HAP-1 (cell line): ENCODE measurements at regions not wholly inside any gene's neighbourhood (a gene's known extent, or its start where the extent isn't known, plus 50 kb on each side); places are given as distances from the start of the nearest gene placed in this dataset.
"Not testable (repeated sequence)": the region's sequence is repeated elsewhere in the genome, so short reads cannot be mapped to it uniquely, and the experiment has no call there.

Source experiments
- DNase-seq, 2 experiments: peaks; one replicate each; pipeline ENCODE4 v3.0.0-alpha.2; 2016 to 2020; ENCODE audit warnings: low spot score in 2 of 2
- H3K27me3 ChIP-seq: fragments of 250-450 bp; sonication (Bioruptor Pico); 2 replicates; pipeline ENCODE4 v1.5.1; 2020; ENCODE audit warnings: low read depth, mild to moderate bottlenecking, moderate library complexity
- H3K36me3 ChIP-seq: fragments of 250-450 bp; sonication (Bioruptor Pico); replicated peaks from 2 replicates; pipeline ENCODE4 v1.5.1; 2020; ENCODE audit warnings: mild to moderate bottlenecking
- H3K4me1 ChIP-seq: fragments of 250-450 bp; sonication (Bioruptor Pico); 2 replicates; pipeline ENCODE4 v1.5.1; 2020; ENCODE audit warnings: mild to moderate bottlenecking
- H3K4me3 ChIP-seq: fragments of 250-450 bp; sonication (Bioruptor Pico); 2 replicates; pipeline ENCODE4 v1.5.1; 2020; ENCODE audit warnings: mild to moderate bottlenecking, moderate library complexity
- H3K9me3 ChIP-seq: fragments of 250-450 bp; sonication (Bioruptor Pico); 2 replicates; pipeline ENCODE4 v1.5.1; 2020; ENCODE audit warnings: mild to moderate bottlenecking, moderate library complexity
- in situ Hi-C: fragments of 300-500 bp; cut with MboI; formaldehyde crosslinking; loops from 3 replicates; pipeline ENCODE4 v1.14.3; 2020; ENCODE audit warnings: low sequenced_read_pairs, inconsistent platforms, mixed read lengths

DNA sequence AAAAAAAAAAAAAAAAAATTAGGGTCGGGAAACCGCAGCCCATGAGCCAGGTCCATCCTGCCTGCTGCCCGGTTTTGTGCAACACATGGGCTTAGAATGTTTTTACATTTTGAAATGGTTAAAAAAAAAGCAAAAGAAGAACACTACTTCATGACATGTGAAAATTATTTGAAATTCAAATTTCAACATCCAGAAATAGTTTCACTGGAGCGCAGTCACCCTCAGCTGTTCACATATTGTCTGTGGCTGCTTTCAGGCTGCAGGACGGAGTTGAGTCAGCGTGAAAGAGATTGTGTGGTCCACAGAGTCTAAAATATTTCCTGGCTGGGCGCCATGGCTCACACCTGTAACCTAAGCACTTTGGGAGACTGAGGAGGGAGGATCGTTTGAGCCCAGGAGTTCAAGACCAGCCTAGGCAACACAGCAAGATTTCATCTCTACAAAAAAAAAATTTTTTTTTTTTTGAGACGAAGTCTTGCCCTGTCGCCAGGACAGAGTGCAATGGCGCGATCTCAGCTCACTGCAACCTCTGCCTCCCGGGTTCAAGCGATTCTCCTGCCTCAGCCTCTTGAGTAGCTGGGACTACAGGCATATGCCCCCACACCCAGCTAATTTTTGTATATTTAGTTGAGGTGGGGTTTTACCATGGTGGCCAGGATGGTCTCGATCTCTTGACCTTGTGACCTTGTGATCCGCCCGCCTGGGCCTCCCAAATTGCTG is 63.9 kb upstream of the ECHDC3 start:
- Histone ChIP-seq H3K27me3 (peaks cover 12% of the 10 kb centered on the region), H3K4me3 (no peak overlapping the region), H3K4me1 (no peaks in the 10 kb centered on the region), H3K36me3 (no peaks in the 10 kb centered on the region), H3K9me3 (0 out of 2 replicates have a peak, but pooled peaks cover 2% of the 10 kb centered on the region)
- in situ Hi-C loops = no loop called here
- DNase-seq = no peak

DNA sequence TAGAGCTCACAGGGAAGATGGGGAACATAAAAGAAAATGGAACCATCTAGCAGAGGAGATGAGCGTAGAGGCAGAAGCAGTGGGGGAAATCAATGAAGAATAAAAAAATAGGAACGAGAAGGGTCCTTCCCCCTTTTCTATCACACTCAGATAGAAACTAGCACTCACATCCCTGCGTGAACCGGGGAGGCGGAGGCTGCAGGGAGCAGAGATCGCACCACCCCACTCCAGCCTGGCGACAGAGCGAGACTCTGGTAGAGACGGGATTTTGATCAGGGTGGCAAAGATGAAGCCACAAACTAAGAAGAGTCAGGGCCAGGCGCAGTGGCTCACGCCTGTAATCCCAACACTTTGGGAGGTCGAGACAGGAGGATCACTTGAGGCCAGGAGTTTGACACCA is 64.7 kb upstream of the ECHDC3 start:
- H3K36me3 ChIP-seq = no peaks in the 10 kb centered on the region
- no peaks in the 10 kb centered on the region for H3K4me1 ChIP-seq
- in situ Hi-C loops = no loop called here
- no peak for DNase-seq
- 0 out of 2 replicates have a peak, but pooled peaks cover 2% of the 10 kb centered on the region for H3K9me3 ChIP-seq
- no peak overlapping the region for H3K4me3 ChIP-seq
- peaks cover 12% of the 10 kb centered on the region for H3K27me3 ChIP-seq

GRCh38 chr10:11673346-11674280 is 62.2 kb upstream of the USP6NL start:
- in situ Hi-C loops = no loop called here
- H3K4me3 ChIP-seq = no peak overlapping the region
- H3K4me1 ChIP-seq = no peaks in the 10 kb centered on the region
- 0 out of 2 replicates have a peak, but pooled peaks cover 2% of the 10 kb centered on the region for H3K9me3 ChIP-seq
- H3K27me3 ChIP-seq = peaks cover 3% of the 10 kb centered on the region
- DNase-seq = no peak
- no peaks in the 10 kb centered on the region for H3K36me3 ChIP-seq

GRCh38 chr10:11672836-11673235 is 61.4 kb upstream of the USP6NL start:
- H3K4me3 ChIP-seq = no peak overlapping the region
- H3K27me3 ChIP-seq = peaks cover 3% of the 10 kb centered on the region; the same call in 1 of the 2 replicates
- H3K9me3 ChIP-seq = 0 out of 2 replicates have a peak, but pooled peaks cover 2% of the 10 kb centered on the region
- in situ Hi-C loops = no loop called here
- no peaks in the 10 kb centered on the region for H3K36me3 ChIP-seq
- no peak for DNase-seq
- no peaks in the 10 kb centered on the region for H3K4me1 ChIP-seq

DNA sequence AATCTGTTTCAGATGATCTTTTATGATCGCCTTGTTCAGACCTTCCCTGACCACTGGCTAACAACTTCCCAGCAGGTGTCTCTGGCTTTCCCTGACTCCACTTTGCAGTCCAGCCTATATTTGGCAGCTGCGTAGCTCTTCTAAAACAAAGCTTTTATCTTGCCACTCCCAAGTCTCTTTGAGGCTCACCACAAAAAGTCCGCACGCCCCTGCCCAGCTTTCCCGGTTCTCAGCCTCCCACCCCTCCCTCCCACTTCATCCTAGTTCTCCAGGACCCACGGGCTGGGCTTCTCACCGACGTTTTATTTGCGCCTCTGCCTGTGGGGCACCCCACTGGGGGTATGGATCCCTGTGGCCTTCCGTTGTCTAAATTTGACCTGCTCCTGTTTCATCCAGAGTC is 58.9 kb upstream of the USP6NL start:
- Histone ChIP-seq H3K9me3 (no peaks in the 10 kb centered on the region), H3K4me3 (no peak overlapping the region), H3K27me3 (peaks cover 6% of the 10 kb centered on the region; the same call in 1 of the 2 replicates), H3K36me3 (no peaks in the 10 kb centered on the region), H3K4me1 (no peaks in the 10 kb centered on the region)
- DNase-seq = no peak
- in situ Hi-C loops = no loop called here

GRCh38 chr10:11668847-11669610 is 57.6 kb upstream of the USP6NL start:
- H3K4me3 ChIP-seq = no peak overlapping the region
- no peak for DNase-seq
- in situ Hi-C loops = no loop called here

GRCh38 chr10:11667756-11668155 is 56.3 kb upstream of the USP6NL start:
- DNase-seq = no peak
- Histone ChIP-seq H3K27me3 (peaks cover 5% of the 10 kb centered on the region; the same call in 1 of the 2 replicates), H3K4me3 (no peak overlapping the region), H3K36me3 (no peaks in the 10 kb centered on the region), H3K9me3 (no peaks in the 10 kb centered on the region), H3K4me1 (no peaks in the 10 kb centered on the region)
- in situ Hi-C loops = no loop called here

More at GRCh38 chr10:11668847-11669610, 57.6 kb upstream of the USP6NL start:
- Histone ChIP-seq H3K4me1 (no peaks in the 10 kb centered on the region), H3K9me3 (no peaks in the 10 kb centered on the region), H3K36me3 (no peaks in the 10 kb centered on the region), H3K27me3 (peaks cover 8% of the 10 kb centered on the region; the same call in 1 of the 2 replicates)

- DNase-seq = no peak
- Histone ChIP-seq H3K27me3 (peaks cover 5% of the 10 kb centered on the region; the same call in 1 of the 2 replicates), H3K9me3 (no peaks in the 10 kb centered on the region), H3K4me1 (no peaks in the 10 kb centered on the region), H3K36me3 (no peaks in the 10 kb centered on the region), H3K4me3 (no peak overlapping the region)
- in situ Hi-C loops = no loop called here
These were observed 52.5 kb upstream of the USP6NL start for GRCh38 chr10:11663763-11664555.

DNA sequence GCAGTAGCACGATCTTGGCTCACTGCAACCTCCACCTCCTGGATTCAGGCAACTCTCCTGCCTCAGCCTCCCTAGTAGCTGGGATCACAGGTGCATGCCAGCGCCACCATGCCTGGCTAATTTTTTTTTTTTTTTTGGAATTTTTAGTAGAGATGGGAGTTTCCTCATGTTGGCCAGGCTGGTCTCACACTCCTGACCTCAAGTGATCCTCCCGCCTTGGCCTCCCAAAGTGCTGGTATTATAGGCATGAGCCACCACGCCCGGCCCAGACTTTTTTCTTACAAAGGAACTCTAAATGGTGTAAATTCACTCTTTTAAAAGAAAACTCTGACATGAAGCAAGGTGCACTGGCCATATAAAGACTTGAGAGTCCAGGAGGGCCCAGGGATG is 51.7 kb upstream of the USP6NL start:
- not testable (repeated sequence) for H3K4me3 ChIP-seq, DNase-seq, H3K27me3 ChIP-seq

DNA sequence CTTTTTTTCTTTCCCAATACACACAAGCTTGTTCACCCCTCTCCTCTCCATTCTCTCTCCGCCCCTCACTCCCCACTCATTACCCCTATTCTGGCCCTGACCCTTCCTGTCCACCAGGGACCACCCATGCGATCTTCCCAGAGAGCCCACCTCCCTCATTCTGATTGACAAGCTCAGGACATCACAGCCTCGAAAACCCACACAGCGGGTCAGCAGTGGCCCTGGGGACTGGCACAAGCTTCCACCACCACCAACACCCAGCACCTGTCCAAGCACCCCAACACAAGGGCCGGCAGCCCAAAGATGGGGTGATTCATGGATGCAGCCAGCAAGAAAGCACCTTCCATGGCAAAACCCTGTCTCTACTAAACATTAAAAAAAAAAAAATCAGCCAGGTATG is 50.0 kb upstream of the USP6NL start:
- no peak for DNase-seq
- H3K27me3 ChIP-seq = peaks cover 5% of the 10 kb centered on the region; the same call in 1 of the 2 replicates
- no peak overlapping the region for H3K4me3 ChIP-seq
- H3K36me3 ChIP-seq = no peaks in the 10 kb centered on the region
- H3K9me3 ChIP-seq = no peaks in the 10 kb centered on the region
- no peaks in the 10 kb centered on the region for H3K4me1 ChIP-seq
- in situ Hi-C loops = no loop called here

More for the DNA sequence above, 51.7 kb upstream of the USP6NL start:
- in situ Hi-C loops, H3K4me1 ChIP-seq, H3K36me3 ChIP-seq, H3K9me3 ChIP-seq: not testable (repeated sequence)
